Activated naive CD4-positive, alpha-beta T cell treated with anti-CD3 and anti-CD28 coated beads for 36 hours (primary cell): ENCODE measurements at regions not wholly inside any gene's neighbourhood (a gene's known extent, or its start where the extent isn't known, plus 50 kb on each side); places are given as distances from the start of the nearest gene placed in this dataset.

Experiments used
- CTCF ChIA-PET: fragments of 350-600 bp; sonication (Branson Sonifier 250); formaldehyde crosslinking; loops from one replicate; lab custom pipeline; 2021; ENCODE audit warnings: antibody characterized with exemption; lab: Charles Lee
- DNase-seq: peaks from one replicate; pipeline ENCODE4 v3.0.0-alpha.2; 2020
- H3K27ac Mint-ChIP-seq: one replicate; pipeline ENCODE4 v1.8.0; 2021; ENCODE audit warnings: mild to moderate bottlenecking, mixed read lengths
- H3K27me3 Mint-ChIP-seq: one replicate; pipeline ENCODE4 v1.8.0; 2021; ENCODE audit warnings: low read depth, mixed read lengths
- H3K36me3 Mint-ChIP-seq: one replicate; pipeline ENCODE4 v1.8.0; 2021; ENCODE audit warnings: low read depth, mixed read lengths
- H3K4me1 Mint-ChIP-seq: one replicate; pipeline ENCODE4 v1.8.0; 2021; ENCODE audit warnings: low read depth, mixed read lengths
- H3K4me3 Mint-ChIP-seq: one replicate; pipeline ENCODE4 v1.8.0; 2021; ENCODE audit warnings: mild to moderate bottlenecking, moderate library complexity, mixed read lengths
- H3K9me3 Mint-ChIP-seq: one replicate; pipeline ENCODE4 v1.8.0; 2021; ENCODE audit warnings: mixed read lengths
- intact Hi-C: fragments of 100-400 bp; cut with micrococcal nuclease; formaldehyde crosslinking; loops from one replicate; pipeline ENCODE4 v1.15.1; 2023

- no peak overlapping the region for H3K4me3 Mint-ChIP-seq
- H3K27ac Mint-ChIP-seq: no peak overlapping the region
- intact Hi-C loops: no loop called here
- H3K27me3 Mint-ChIP-seq: no peaks in the 10 kb centered on the region
- CTCF ChIA-PET: no interaction called here
- no peaks in the 10 kb centered on the region for H3K36me3 Mint-ChIP-seq
- H3K9me3 Mint-ChIP-seq: no peaks in the 10 kb centered on the region
- no peaks in the 10 kb centered on the region for H3K4me1 Mint-ChIP-seq
- DNase-seq: no peak
Observed at GRCh38 chrX:34716302-34716701, 59.2 kb upstream of the TMEM47 start.

- H3K4me1 Mint-ChIP-seq: no peaks in the 10 kb centered on the region
- CTCF ChIA-PET: no interaction called here
- H3K9me3 Mint-ChIP-seq: peaks cover 3% of the 10 kb centered on the region
- H3K27me3 Mint-ChIP-seq: no peaks in the 10 kb centered on the region
- DNase-seq: no peak
- no peak overlapping the region for H3K27ac Mint-ChIP-seq
- H3K4me3 Mint-ChIP-seq: no peak overlapping the region
- intact Hi-C loops: no loop called here
- no peaks in the 10 kb centered on the region for H3K36me3 Mint-ChIP-seq
Observed at GRCh38 chrX:34734383-34734782, 77.3 kb upstream of the TMEM47 start.

- intact Hi-C loops: no loop called here
- CTCF ChIA-PET: no interaction called here
- Mint-ChIP-seq H3K4me1 (no peaks in the 10 kb centered on the region), H3K36me3 (no peaks in the 10 kb centered on the region), H3K9me3 (peaks cover 4% of the 10 kb centered on the region), H3K27ac (no peak overlapping the region), H3K4me3 (no peak overlapping the region), H3K27me3 (no peaks in the 10 kb centered on the region)
- DNase-seq: no peak
Observed at GRCh38 chrX:34744521-34744920, 87.4 kb upstream of the TMEM47 start.

GRCh38 chrX:34749896-34750295 lies 92.8 kb upstream of the TMEM47 start:
- intact Hi-C loops: no loop called here
- H3K27ac Mint-ChIP-seq: no peak overlapping the region
- CTCF ChIA-PET: no interaction called here

GRCh38 chrX:34764852-34765361 lies 107.8 kb upstream of the TMEM47 start:
- H3K27me3 Mint-ChIP-seq: no peaks in the 10 kb centered on the region
- H3K4me1 Mint-ChIP-seq: no peaks in the 10 kb centered on the region
- H3K9me3 Mint-ChIP-seq: no peaks in the 10 kb centered on the region
- DNase-seq: no peak
- H3K27ac Mint-ChIP-seq: no peak overlapping the region
- H3K4me3 Mint-ChIP-seq: no peak overlapping the region
- CTCF ChIA-PET: no interaction called here
- intact Hi-C loops: no loop called here
- H3K36me3 Mint-ChIP-seq: no peaks in the 10 kb centered on the region

More at GRCh38 chrX:34749896-34750295, 92.8 kb upstream of the TMEM47 start:
- H3K9me3 Mint-ChIP-seq: peaks cover 2% of the 10 kb centered on the region
- H3K36me3 Mint-ChIP-seq: no peaks in the 10 kb centered on the region
- DNase-seq: no peak
- H3K4me1 Mint-ChIP-seq: no peaks in the 10 kb centered on the region
- H3K27me3 Mint-ChIP-seq: no peaks in the 10 kb centered on the region
- no peak overlapping the region for H3K4me3 Mint-ChIP-seq

- Mint-ChIP-seq H3K4me1 (no peaks in the 10 kb centered on the region), H3K4me3 (no peak overlapping the region), H3K27ac (no peak overlapping the region), H3K27me3 (no peaks in the 10 kb centered on the region), H3K36me3 (no peaks in the 10 kb centered on the region), H3K9me3 (no peaks in the 10 kb centered on the region)
- intact Hi-C loops: no loop called here
- CTCF ChIA-PET: no interaction called here
- no peak for DNase-seq
Observed at GRCh38 chrX:34768290-34768689, 111.2 kb upstream of the TMEM47 start.

- peaks cover 1% of the 10 kb centered on the region for H3K9me3 Mint-ChIP-seq
- CTCF ChIA-PET: no interaction called here
- H3K27me3 Mint-ChIP-seq: no peaks in the 10 kb centered on the region
- intact Hi-C loops: no loop called here
- H3K36me3 Mint-ChIP-seq: no peaks in the 10 kb centered on the region
- no peaks in the 10 kb centered on the region for H3K4me1 Mint-ChIP-seq
- no peak overlapping the region for H3K4me3 Mint-ChIP-seq
- H3K27ac Mint-ChIP-seq: no peak overlapping the region
- DNase-seq: no peak
Observed at GRCh38 chrX:34770511-34770910, 113.4 kb upstream of the TMEM47 start.

- Mint-ChIP-seq H3K4me1 (no peaks in the 10 kb centered on the region), H3K4me3 (no peak overlapping the region), H3K36me3 (no peaks in the 10 kb centered on the region), H3K27me3 (no peaks in the 10 kb centered on the region), H3K27ac (no peak overlapping the region), H3K9me3 (peaks cover 1% of the 10 kb centered on the region)
- DNase-seq: no peak
- CTCF ChIA-PET: no interaction called here
- intact Hi-C loops: no loop called here
Observed at GRCh38 chrX:34778916-34779315, 121.8 kb upstream of the TMEM47 start.

- intact Hi-C loops: no loop called here
- peaks cover 4% of the 10 kb centered on the region for H3K9me3 Mint-ChIP-seq
- H3K4me3 Mint-ChIP-seq: no peak overlapping the region
- no peaks in the 10 kb centered on the region for H3K4me1 Mint-ChIP-seq
- no peak for DNase-seq
- CTCF ChIA-PET: no interaction called here
- no peaks in the 10 kb centered on the region for H3K36me3 Mint-ChIP-seq
- H3K27me3 Mint-ChIP-seq: no peaks in the 10 kb centered on the region
- no peak overlapping the region for H3K27ac Mint-ChIP-seq
Observed at GRCh38 chrX:34790026-34790425, 132.9 kb upstream of the TMEM47 start.

- H3K36me3 Mint-ChIP-seq: no peaks in the 10 kb centered on the region
- CTCF ChIA-PET: no interaction called here
Observed at GRCh38 chrX:34805951-34806350, 136.6 kb upstream of the FAM47B start.

GRCh38 chrX:34809096-34809495 lies 133.5 kb upstream of the FAM47B start:
- Mint-ChIP-seq H3K36me3 (no peaks in the 10 kb centered on the region), H3K27ac (no peak overlapping the region), H3K27me3 (no peaks in the 10 kb centered on the region), H3K9me3 (peaks cover under 1% of the 10 kb centered on the region), H3K4me1 (no peaks in the 10 kb centered on the region), H3K4me3 (no peak overlapping the region)
- intact Hi-C loops: no loop called here
- no peak for DNase-seq
- CTCF ChIA-PET: no interaction called here

More at GRCh38 chrX:34805951-34806350, 136.6 kb upstream of the FAM47B start:
- no peaks in the 10 kb centered on the region for H3K27me3 Mint-ChIP-seq
- intact Hi-C loops: no loop called here
- DNase-seq: no peak
- H3K9me3 Mint-ChIP-seq: peaks cover 2% of the 10 kb centered on the region
- H3K4me3 Mint-ChIP-seq: no peak overlapping the region
- no peak overlapping the region for H3K27ac Mint-ChIP-seq
- H3K4me1 Mint-ChIP-seq: no peaks in the 10 kb centered on the region

GRCh38 chrX:34810364-34810763 lies 132.2 kb upstream of the FAM47B start:
- H3K36me3 Mint-ChIP-seq: no peaks in the 10 kb centered on the region
- H3K9me3 Mint-ChIP-seq: no peaks in the 10 kb centered on the region
- no peaks in the 10 kb centered on the region for H3K27me3 Mint-ChIP-seq
- no peaks in the 10 kb centered on the region for H3K4me1 Mint-ChIP-seq
- CTCF ChIA-PET: no interaction called here
- no peak for DNase-seq
- intact Hi-C loops: no loop called here
- H3K27ac Mint-ChIP-seq: no peak overlapping the region
- no peak overlapping the region for H3K4me3 Mint-ChIP-seq

GRCh38 chrX:34810916-34811315 lies 131.7 kb upstream of the FAM47B start:
- Mint-ChIP-seq H3K36me3 (no peaks in the 10 kb centered on the region), H3K4me3 (no peak overlapping the region), H3K4me1 (no peaks in the 10 kb centered on the region), H3K27ac (no peak overlapping the region), H3K9me3 (no peaks in the 10 kb centered on the region), H3K27me3 (no peaks in the 10 kb centered on the region)
- CTCF ChIA-PET: no interaction called here
- intact Hi-C loops: no loop called here
- DNase-seq: no peak

- CTCF ChIA-PET: no interaction called here
- no peak for DNase-seq
- Mint-ChIP-seq H3K27me3 (no peaks in the 10 kb centered on the region), H3K9me3 (peaks cover 3% of the 10 kb centered on the region), H3K36me3 (no peaks in the 10 kb centered on the region), H3K4me3 (no peak overlapping the region), H3K27ac (no peak overlapping the region), H3K4me1 (no peaks in the 10 kb centered on the region)
- intact Hi-C loops: no loop called here
Observed at GRCh38 chrX:34813618-34814017, 129.0 kb upstream of the FAM47B start.
